HEK293 (cell line): ENCODE measurements at regions not wholly inside any gene's neighbourhood (a gene's known extent, or its start where the extent isn't known, plus 50 kb on each side); places are given as distances from the start of the nearest gene placed in this dataset.
A peak's percentile ranks its signal among the peaks of the same experiment; 100 is the strongest.

Source experiments
- CTCF ChIP-seq: fragments of 450-650 bp; formaldehyde crosslinking; IDR thresholded peaks from 2 replicates; pipeline ENCODE4 v1.5.1; 2016; ENCODE audit warnings: missing biosample characterization, missing genetic modification characterization
- PATZ1 ChIP-seq: fragments of 450-650 bp; formaldehyde crosslinking; IDR thresholded peaks from 2 replicates; pipeline ENCODE4 v1.5.1; 2016; ENCODE audit warnings: missing biosample characterization, missing genetic modification characterization
- YY1 ChIP-seq: fragments of 450-650 bp; formaldehyde crosslinking; IDR thresholded peaks from 2 replicates; pipeline ENCODE4 v1.5.1; 2018; ENCODE audit warnings: missing biosample characterization, missing genetic modification characterization
- ZBTB7A ChIP-seq: fragments of 450-650 bp; formaldehyde crosslinking; IDR thresholded peaks from 2 replicates; pipeline ENCODE4 v1.5.1; 2016; ENCODE audit warnings: low read depth, missing biosample characterization, missing genetic modification characterization
- ZNF121 ChIP-seq: fragments of 450-650 bp; formaldehyde crosslinking; IDR thresholded peaks from 2 replicates; pipeline ENCODE4 v1.5.1; 2016; ENCODE audit warnings: missing biosample characterization, missing genetic modification characterization
- ZNF26 ChIP-seq: fragments of 450-650 bp; formaldehyde crosslinking; IDR thresholded peaks from 2 replicates; pipeline ENCODE4 v1.5.1; 2016; ENCODE audit warnings: missing biosample characterization, missing genetic modification characterization
- ZNF623 ChIP-seq: fragments of 450-650 bp; formaldehyde crosslinking; IDR thresholded peaks from 2 replicates; pipeline ENCODE4 v1.5.1; 2016; ENCODE audit warnings: missing biosample characterization, missing genetic modification characterization

GRCh38 chr11:8328848-8329330, 65.2 kb upstream of the LMO1 start:
- no peak for TF ChIP-seq ZBTB7A (tag by site-specific recombination)
- TF ChIP-seq PATZ1 (tag by site-specific recombination) = peak; percentile 78
- no peak for TF ChIP-seq YY1 (tag by site-specific recombination)
- TF ChIP-seq ZNF26 (tag by site-specific recombination) = no peak
- TF ChIP-seq ZNF121 (tag by site-specific recombination) = no peak
- 0 out of 2 replicates have a peak, but pooled peaks have one; percentile 7 for TF ChIP-seq ZNF623 (tag by site-specific recombination)
- peak; percentile 82 for TF ChIP-seq CTCF
